ENCODE measurements at regions not wholly inside any gene's neighbourhood (a gene's known extent, or its start where the extent isn't known, plus 50 kb on each side); places are given as distances from the start of the nearest gene placed in this dataset.

DNA sequence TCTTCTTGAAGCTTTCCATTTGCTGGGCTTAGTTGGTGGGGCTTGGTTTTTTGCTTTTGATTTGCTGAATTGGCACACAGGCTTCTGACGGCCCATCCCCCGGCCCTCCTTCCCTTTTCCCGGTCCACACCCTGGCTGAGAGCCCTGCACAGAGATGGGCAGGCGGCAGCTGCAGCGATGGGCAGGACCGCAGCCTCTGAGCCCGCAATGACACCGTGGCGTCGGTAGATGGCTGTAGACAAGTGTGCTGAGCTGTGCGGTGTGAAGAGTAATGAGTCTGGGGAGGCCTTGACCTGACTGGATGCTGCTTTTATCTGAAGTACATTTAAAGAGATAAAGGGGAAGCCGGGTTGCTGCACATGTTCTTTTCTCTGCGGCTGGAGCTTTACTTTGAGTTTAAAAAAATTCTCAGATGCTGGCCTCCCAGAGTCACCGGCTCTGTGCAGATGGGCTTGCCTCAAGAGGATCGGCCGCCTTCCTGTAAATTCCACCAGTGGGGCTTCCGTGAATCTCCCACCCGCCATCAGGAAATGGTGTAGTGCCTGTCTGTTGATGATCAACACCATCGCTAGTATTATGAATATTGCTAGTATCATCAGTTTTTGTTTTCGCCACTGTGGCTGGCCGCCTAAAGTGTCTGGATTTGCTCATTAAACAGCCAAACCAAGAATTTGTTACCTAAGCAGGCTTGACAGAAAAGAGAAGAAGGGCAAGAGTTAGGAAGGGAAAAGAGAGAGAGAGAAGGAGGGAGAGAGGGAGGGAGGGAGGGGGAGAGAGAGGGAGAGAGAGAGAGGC, 245.6 kb upstream of the RBFOX1 start:
- TF ChIP-seq, protein P1, sequence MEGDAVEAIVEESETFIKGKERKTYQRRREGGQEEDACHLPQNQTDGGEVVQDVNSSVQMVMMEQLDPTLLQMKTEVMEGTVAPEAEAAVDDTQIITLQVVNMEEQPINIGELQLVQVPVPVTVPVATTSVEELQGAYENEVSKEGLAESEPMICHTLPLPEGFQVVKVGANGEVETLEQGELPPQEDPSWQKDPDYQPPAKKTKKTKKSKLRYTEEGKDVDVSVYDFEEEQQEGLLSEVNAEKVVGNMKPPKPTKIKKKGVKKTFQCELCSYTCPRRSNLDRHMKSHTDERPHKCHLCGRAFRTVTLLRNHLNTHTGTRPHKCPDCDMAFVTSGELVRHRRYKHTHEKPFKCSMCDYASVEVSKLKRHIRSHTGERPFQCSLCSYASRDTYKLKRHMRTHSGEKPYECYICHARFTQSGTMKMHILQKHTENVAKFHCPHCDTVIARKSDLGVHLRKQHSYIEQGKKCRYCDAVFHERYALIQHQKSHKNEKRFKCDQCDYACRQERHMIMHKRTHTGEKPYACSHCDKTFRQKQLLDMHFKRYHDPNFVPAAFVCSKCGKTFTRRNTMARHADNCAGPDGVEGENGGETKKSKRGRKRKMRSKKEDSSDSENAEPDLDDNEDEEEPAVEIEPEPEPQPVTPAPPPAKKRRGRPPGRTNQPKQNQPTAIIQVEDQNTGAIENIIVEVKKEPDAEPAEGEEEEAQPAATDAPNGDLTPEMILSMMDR (IDR thresholded peaks at IDR 0.05 in 8 of 11, conservative IDR thresholded peaks at IDR 0.05 in 3 of 11): no peak
- no peak for TF ChIP-seq POLR2AphosphoS5 (IDR thresholded peaks at IDR 0.05)
